Endothelial cell of umbilical vein (primary cell): ENCODE measurements at regions not wholly inside any gene's neighbourhood (a gene's known extent, or its start where the extent isn't known, plus 50 kb on each side); places are given as distances from the start of the nearest gene placed in this dataset. TPM values are rescaled to one million over a fixed set of nuclear protein-coding genes. Genes with fewer than 3 reads are reported as not detected.

Source experiments
- BruUV-seq: library from RNA; stranded (reverse); fragments of 400-500 nt; replicated peaks from 2 replicates; lab custom pipeline; 2021; lab: Mats Ljungman, UMichigan
- CTCF ChIA-PET: fragments of 300-600, 350-600 bp; sonication (Branson Sonifier 250); formaldehyde crosslinking; loops from one replicate; lab custom pipeline; 2021; ENCODE audit warnings: antibody characterized with exemption, inconsistent platforms; lab: Charles Lee
- POLR2A ChIA-PET: fragments of 300-600, 350-600 bp; sonication (Branson Sonifier 250); formaldehyde crosslinking; loops from one replicate; lab custom pipeline; 2021; ENCODE audit warnings: antibody characterized with exemption, inconsistent platforms; lab: Charles Lee
- DNase-seq: peaks from one replicate; pipeline ENCODE4 v3.0.0-alpha.2; 2011; ENCODE audit warnings: low read depth, low spot score
- FAIRE-seq: peaks from 2 replicates; lab custom pipeline; 2011; peaks lifted over from hg19 to GRCh38; lab: Jason Lieb, UNC
- H2AFZ ChIP-seq: 2 replicates; pipeline ENCODE4 v1.6.0; 2012; ENCODE audit warnings: low read depth, low read length, control low read depth, inconsistent platforms
- H3K27ac ChIP-seq: 2 replicates; pipeline ENCODE4 v1.5.1; 2011; ENCODE audit warnings: low read depth, mild to moderate bottlenecking, control low read depth, low read length, moderate library complexity; ENCODE audit not compliant: insufficient read depth
- H3K27me3 ChIP-seq, 2 experiments: 2 replicates each; pipeline versions ENCODE4 v1.6.0 to v1.6.1; 2011; ENCODE audit warnings: low read length in 2 of 2, mixed read lengths in 1 of 2; ENCODE audit not compliant: control insufficient read depth in 2 of 2, insufficient read depth in 2 of 2
- H3K36me3 ChIP-seq, 2 experiments: 2 replicates in 1 of 2; 3 replicates in 1 of 2; pipeline ENCODE4 v1.5.1; 2011; ENCODE audit warnings: low read length in 2 of 2, mild to moderate bottlenecking in 1 of 2, moderate library complexity in 1 of 2; ENCODE audit not compliant: control insufficient read depth in 2 of 2, insufficient read depth in 2 of 2; ENCODE audit errors: extremely low read depth in 1 of 2
- H3K4me1 ChIP-seq: 3 replicates; pipeline ENCODE4 v1.5.1; 2011; ENCODE audit warnings: mild to moderate bottlenecking, low read length; ENCODE audit not compliant: control insufficient read depth, insufficient read depth; ENCODE audit errors: extremely low read depth
- H3K4me2 ChIP-seq: 2 replicates; pipeline ENCODE4 v1.6.1; 2011; ENCODE audit warnings: low read length, control low read depth, mixed read lengths; ENCODE audit not compliant: insufficient read depth
- H3K4me3 ChIP-seq, 3 experiments: fragments of 200-600 bp in 1 of 3; sonication (generic), shearing (Covaris generic) in 1 of 3; replicated peaks in 1 of 3; 2 replicates each; pipeline ENCODE4 v1.5.1; 2011 to 2016; ENCODE audit warnings: control low read depth in 3 of 3, low read length in 3 of 3, mild to moderate bottlenecking in 2 of 3, inconsistent platforms in 1 of 3, low read depth in 1 of 3, moderate library complexity in 1 of 3; ENCODE audit not compliant: insufficient read depth in 1 of 3
- H3K79me2 ChIP-seq: 2 replicates; pipeline ENCODE4 v1.6.0; 2012; ENCODE audit warnings: low read length, inconsistent platforms; ENCODE audit not compliant: control insufficient read depth, insufficient read depth
- H3K9ac ChIP-seq: replicated peaks from 2 replicates; pipeline ENCODE3; 2011; ENCODE audit warnings: low read length, control low read depth; ENCODE audit not compliant: insufficient read depth; ENCODE audit errors: extremely low read depth
- H3K9me1 ChIP-seq: replicated peaks from 3 replicates; pipeline ENCODE4 v1.6.0; 2011; ENCODE audit warnings: mild to moderate bottlenecking, low read length; ENCODE audit not compliant: control insufficient read depth, insufficient read depth; ENCODE audit errors: extremely low read depth
- H3K9me3 ChIP-seq: replicated peaks from 2 replicates; pipeline ENCODE4 v1.5.1; 2012; ENCODE audit warnings: low read length, inconsistent platforms; ENCODE audit not compliant: control insufficient read depth, insufficient read depth
- H4K20me1 ChIP-seq: replicated peaks from 2 replicates; pipeline ENCODE3; 2011; ENCODE audit warnings: mild to moderate bottlenecking, low read length; ENCODE audit not compliant: control insufficient read depth, insufficient read depth; ENCODE audit errors: extremely low read depth
- CTCF ChIP-seq, 2 donors: IDR thresholded peaks; 1 replicate in 1 of 2; 2 replicates in 1 of 2; pipeline ENCODE4 v1.5.1; 2011; ENCODE audit warnings: low read length in 2 of 2, mild to moderate bottlenecking in 2 of 2, moderate library complexity in 2 of 2, control low read depth in 1 of 2, inconsistent platforms in 1 of 2, low read depth in 1 of 2; ENCODE audit not compliant: insufficient read depth in 1 of 2; ENCODE audit errors: extremely low read depth in 1 of 2
- EZH2 ChIP-seq: IDR thresholded peaks from 2 replicates; pipeline ENCODE4 v1.6.1; 2012; ENCODE audit warnings: borderline replicate concordance, low read depth, mild to moderate bottlenecking, moderate library complexity, low read length, inconsistent platforms; ENCODE audit not compliant: severe bottlenecking
- FOS ChIP-seq: IDR thresholded peaks from 2 replicates; pipeline ENCODE4 v1.6.1; 2011; ENCODE audit warnings: mild to moderate bottlenecking, low read length, moderate library complexity, borderline replicate concordance; ENCODE audit not compliant: insufficient read depth
- GATA2 ChIP-seq: IDR thresholded peaks from 2 replicates; pipeline ENCODE4 v1.7.0; 2011; ENCODE audit warnings: low read depth, mild to moderate bottlenecking, moderate library complexity, mixed read lengths, low read length; ENCODE audit not compliant: insufficient read length, insufficient read depth
- JUN ChIP-seq: IDR thresholded peaks from 2 replicates; pipeline ENCODE4 v1.6.1; 2011; ENCODE audit warnings: borderline replicate concordance, low read depth; ENCODE audit not compliant: insufficient read length, insufficient read depth
- MAX ChIP-seq: IDR thresholded peaks from 2 replicates; pipeline ENCODE4 v1.6.1; 2011; ENCODE audit not compliant: insufficient read depth, insufficient read length
- MYC ChIP-seq: IDR thresholded peaks from one replicate; pipeline ENCODE4 v1.6.1; 2011; ENCODE audit warnings: mild to moderate bottlenecking, low read depth, low read length
- POLR2A ChIP-seq: IDR thresholded peaks from 2 replicates; pipeline ENCODE4 v1.6.1; 2012; ENCODE audit warnings: low read depth, mild to moderate bottlenecking, control low read depth, low read length
- POLR2AphosphoS5 ChIP-seq: IDR thresholded peaks from 2 replicates; pipeline ENCODE4 v1.6.1; 2012; ENCODE audit warnings: low read depth, mild to moderate bottlenecking, control low read depth, low read length, moderate library complexity; ENCODE audit not compliant: insufficient read depth
- dilution Hi-C: fragments of 300-500 bp; cut with MboI; formaldehyde crosslinking; loops from one replicate; pipeline ENCODE4 v1.15.0; 2019; ENCODE audit warnings: low sequenced_read_pairs; ENCODE audit not compliant: extremely low pct_ligation_motif_present
- intact Hi-C: fragments of 100-400 bp; cut with micrococcal nuclease; formaldehyde crosslinking; loops from one replicate; pipeline ENCODE4 v1.10.0; 2022
- small RNA-seq: library from RNA; depleted of rRNA; stranded (forward); fragments of <200 nt; gene quantifications from one replicate; pipeline ENCODE3, GENCODE V24; 2012; ENCODE audit warnings: low replicate concordance, low read depth; ENCODE audit not compliant: insufficient read depth, insufficient read length

- POLR2A ChIA-PET, result no interaction called here
- Histone ChIP-seq H3K9ac (no peak overlapping the region), H3K9me1 (no peaks in the 10 kb centered on the region), H3K4me1 (no peaks in the 10 kb centered on the region), H3K4me3 (no peak overlapping the region), H3K9me3 (no peaks in the 10 kb centered on the region), H3K27me3 (peaks cover 0 to 1% of the 10 kb centered on the region in 2 experiments), H3K27ac (no peak overlapping the region), H4K20me1 (no peaks in the 10 kb centered on the region), H3K4me2 (no peak overlapping the region), H3K36me3 (no peaks in the 10 kb centered on the region), H2AFZ (no peak overlapping the region), H3K79me2 (no peaks in the 10 kb centered on the region)
- BruUV-seq, result no TSS peak
- DNase-seq (no peak), FAIRE-seq (no peak)
- TF ChIP-seq JUN, result no peak
- TF ChIP-seq MAX, result no peak
- no peak for TF ChIP-seq POLR2A
- no peak for TF ChIP-seq FOS
- TF ChIP-seq CTCF (IDR thresholded peaks at IDR 0.05; ENCODE audit: extremely low read depth in 1 of 2, insufficient read depth in 1 of 2, low read depth in 1 of 2, low read length in 2 of 2), result no peak
- no peak for TF ChIP-seq POLR2AphosphoS5
- TF ChIP-seq GATA2, result no peak
- no peak for TF ChIP-seq EZH2
- no peak for TF ChIP-seq MYC
- dilution Hi-C loops, result no loop called here
- intact Hi-C loops, result loop anchor here (10.0 kb wide), 1 partner anchor 320 kb away; no protein-coding TSS in a partner anchor
- CTCF ChIA-PET, result interaction anchor here (1.1 to 1.2 kb wide), 2 partner anchors 39 to 360 kb away, joined by 3 to 4 read pairs; no protein-coding TSS in a partner anchor
These were observed 436.5 kb downstream of the PDZRN4 start for GRCh38 chr12:41624571-41624970.

Small RNA genes in the stretch of these regions (small RNA-seq; reads per million reads assigned to genes)
- gene RNA5SP360, result not detected
